Karpas-422 (cell line): ENCODE measurements at regions not wholly inside any gene's neighbourhood (a gene's known extent, or its start where the extent isn't known, plus 50 kb on each side); places are given as distances from the start of the nearest gene placed in this dataset.

ENCODE experiments used
- DNase-seq: peaks from one replicate; pipeline ENCODE4 v3.0.0-alpha.2; 2015
- H2AFZ ChIP-seq: fragments of 200-600 bp; sonication (generic); 2 replicates; pipeline ENCODE4 v1.6.1; 2014; ENCODE audit warnings: antibody characterized with exemption, low read length, mixed read lengths
- H3K27ac ChIP-seq: fragments of 200-600 bp; sonication (generic); 2 replicates; pipeline ENCODE4 v1.5.1; 2014; ENCODE audit warnings: mild to moderate bottlenecking, low read length, moderate library complexity
- H3K27me3 ChIP-seq: fragments of 200-600 bp; sonication (generic); 2 replicates; pipeline ENCODE4 v1.6.1; 2014; ENCODE audit warnings: low read length, mixed read lengths
- H3K36me3 ChIP-seq: fragments of 200-600 bp; sonication (generic); 2 replicates; pipeline ENCODE4 v1.6.1; 2014; ENCODE audit warnings: low read length, mixed read lengths; ENCODE audit not compliant: insufficient read depth
- H3K4me1 ChIP-seq: fragments of 200-600 bp; sonication (generic); 2 replicates; pipeline ENCODE4 v1.6.1; 2014; ENCODE audit warnings: mild to moderate bottlenecking, low read length, mixed read lengths
- H3K4me2 ChIP-seq: fragments of 200-600 bp; sonication (generic); 2 replicates; pipeline ENCODE4 v1.6.1; 2014; ENCODE audit warnings: low read length, low read depth, mild to moderate bottlenecking; ENCODE audit not compliant: poor library complexity, severe bottlenecking
- H3K4me3 ChIP-seq: fragments of 200-600 bp; sonication (generic); 2 replicates; pipeline ENCODE4 v1.5.1; 2014; ENCODE audit warnings: mild to moderate bottlenecking, antibody characterized with exemption, low read length, mixed read lengths
- H3K79me2 ChIP-seq: fragments of 200-600 bp; sonication (generic); 2 replicates; pipeline ENCODE4 v1.6.1; 2014; ENCODE audit warnings: mild to moderate bottlenecking, low read length, mixed read lengths
- H3K9ac ChIP-seq: fragments of 200-600 bp; sonication (generic); 2 replicates; pipeline ENCODE4 v1.6.0; 2014; ENCODE audit warnings: low read length
- H3K9me2 ChIP-seq: fragments of 200-600 bp; sonication (generic), shearing (Covaris generic); replicated peaks from 2 replicates; pipeline ENCODE4 v1.6.0; 2014; ENCODE audit warnings: mild to moderate bottlenecking, low read length, moderate library complexity; ENCODE audit not compliant: insufficient read depth
- H3K9me3 ChIP-seq: fragments of 300-700, 200-600 bp; sonication (generic); 2 replicates; pipeline ENCODE4 v1.6.1; 2014; ENCODE audit warnings: low read length, mixed read lengths
- H4K20me1 ChIP-seq: fragments of 200-600 bp; sonication (generic); 2 replicates; pipeline ENCODE4 v1.6.1; 2014; ENCODE audit warnings: mild to moderate bottlenecking, antibody characterized with exemption, low read length, low read depth; ENCODE audit not compliant: insufficient read depth

- Histone ChIP-seq H3K4me2 (no peak overlapping the region), H3K27me3 (no peaks in the 10 kb centered on the region), H3K79me2 (no peaks in the 10 kb centered on the region), H3K9ac (no peak overlapping the region), H3K4me1 (no peaks in the 10 kb centered on the region), H3K9me2 (no peaks in the 10 kb centered on the region), H3K9me3 (no peaks in the 10 kb centered on the region), H3K27ac (no peak overlapping the region), H2AFZ (no peak overlapping the region), H3K4me3 (no peak overlapping the region), H3K36me3 (no peaks in the 10 kb centered on the region), H4K20me1 (no peaks in the 10 kb centered on the region)
- DNase-seq = no peak
Observed at GRCh38 chr3:14590569-14590968, 50.4 kb upstream of the GRIP2 start.

GRCh38 chr3:14592390-14592789 lies 52.2 kb upstream of the GRIP2 start:
- Histone ChIP-seq H3K36me3 (no peaks in the 10 kb centered on the region), H3K27ac (no peak overlapping the region), H3K79me2 (no peaks in the 10 kb centered on the region), H3K4me2 (no peak overlapping the region), H3K4me3 (no peak overlapping the region), H2AFZ (no peak overlapping the region), H3K9ac (no peak overlapping the region), H3K9me3 (no peaks in the 10 kb centered on the region), H3K4me1 (no peaks in the 10 kb centered on the region), H3K27me3 (no peaks in the 10 kb centered on the region), H3K9me2 (no peaks in the 10 kb centered on the region), H4K20me1 (no peaks in the 10 kb centered on the region)
- DNase-seq = no peak

GRCh38 chr3:14592836-14593235 lies 52.7 kb upstream of the GRIP2 start:
- no peaks in the 10 kb centered on the region for H3K36me3 ChIP-seq
- DNase-seq = no peak
- H2AFZ ChIP-seq = no peak overlapping the region
- no peak overlapping the region for H3K9ac ChIP-seq
- H3K27ac ChIP-seq = no peak overlapping the region
- no peaks in the 10 kb centered on the region; the same call in 1 of the 2 replicates for H4K20me1 ChIP-seq
- no peaks in the 10 kb centered on the region for H3K4me1 ChIP-seq
- H3K9me2 ChIP-seq = no peaks in the 10 kb centered on the region
- H3K9me3 ChIP-seq = no peaks in the 10 kb centered on the region
- no peaks in the 10 kb centered on the region for H3K79me2 ChIP-seq
- H3K4me2 ChIP-seq = no peak overlapping the region
- H3K27me3 ChIP-seq = no peaks in the 10 kb centered on the region
- no peak overlapping the region for H3K4me3 ChIP-seq

GRCh38 chr3:14594234-14594633 lies 54.1 kb upstream of the GRIP2 start:
- H3K79me2 ChIP-seq = no peaks in the 10 kb centered on the region
- no peaks in the 10 kb centered on the region; the same call in 1 of the 2 replicates for H4K20me1 ChIP-seq
- H3K4me2 ChIP-seq = no peak overlapping the region
- no peak for DNase-seq
- H3K27me3 ChIP-seq = no peaks in the 10 kb centered on the region
- H3K4me3 ChIP-seq = no peak overlapping the region
- no peak overlapping the region for H3K9ac ChIP-seq
- no peak overlapping the region for H2AFZ ChIP-seq
- no peaks in the 10 kb centered on the region for H3K36me3 ChIP-seq
- no peak overlapping the region for H3K27ac ChIP-seq
- no peaks in the 10 kb centered on the region for H3K9me3 ChIP-seq
- H3K4me1 ChIP-seq = no peaks in the 10 kb centered on the region
- H3K9me2 ChIP-seq = no peaks in the 10 kb centered on the region

GRCh38 chr3:14595561-14595960 lies 55.4 kb upstream of the GRIP2 start:
- H3K9me2 ChIP-seq = no peaks in the 10 kb centered on the region
- H3K4me2 ChIP-seq = no peak overlapping the region
- H2AFZ ChIP-seq = no peak overlapping the region
- no peaks in the 10 kb centered on the region for H3K4me1 ChIP-seq
- H3K27ac ChIP-seq = no peak overlapping the region
- no peaks in the 10 kb centered on the region for H3K27me3 ChIP-seq
- H3K4me3 ChIP-seq = no peak overlapping the region
- H3K9ac ChIP-seq = no peak overlapping the region
- no peaks in the 10 kb centered on the region for H3K36me3 ChIP-seq
- no peaks in the 10 kb centered on the region for H3K9me3 ChIP-seq
- no peaks in the 10 kb centered on the region; the same call in 1 of the 2 replicates for H4K20me1 ChIP-seq
- no peaks in the 10 kb centered on the region for H3K79me2 ChIP-seq
- DNase-seq = no peak

GRCh38 chr3:14597266-14597665 lies 54.3 kb upstream of the CCDC174 start:
- H3K4me2 ChIP-seq = no peak overlapping the region
- no peaks in the 10 kb centered on the region for H3K36me3 ChIP-seq
- no peak overlapping the region for H3K4me3 ChIP-seq
- no peak overlapping the region for H3K9ac ChIP-seq
- no peaks in the 10 kb centered on the region for H3K27me3 ChIP-seq
- H3K9me2 ChIP-seq = no peaks in the 10 kb centered on the region
- no peaks in the 10 kb centered on the region; the same call in 1 of the 2 replicates for H4K20me1 ChIP-seq
- DNase-seq = no peak
- no peaks in the 10 kb centered on the region for H3K4me1 ChIP-seq
- H3K79me2 ChIP-seq = no peaks in the 10 kb centered on the region
- H2AFZ ChIP-seq = no peak overlapping the region
- H3K9me3 ChIP-seq = no peaks in the 10 kb centered on the region
- H3K27ac ChIP-seq = no peak overlapping the region

- no peak overlapping the region for H2AFZ ChIP-seq
- no peaks in the 10 kb centered on the region for H3K4me1 ChIP-seq
- no peak overlapping the region for H3K4me3 ChIP-seq
- no peaks in the 10 kb centered on the region for H3K36me3 ChIP-seq
- no peaks in the 10 kb centered on the region for H3K27me3 ChIP-seq
- no peaks in the 10 kb centered on the region; the same call in 1 of the 2 replicates for H4K20me1 ChIP-seq
- H3K79me2 ChIP-seq = no peaks in the 10 kb centered on the region
- H3K9me2 ChIP-seq = no peaks in the 10 kb centered on the region
- no peak overlapping the region for H3K9ac ChIP-seq
- H3K27ac ChIP-seq = no peak overlapping the region
- DNase-seq = peak; percentile 81
- H3K4me2 ChIP-seq = no peak overlapping the region
- H3K9me3 ChIP-seq = no peaks in the 10 kb centered on the region
Observed at GRCh38 chr3:14598143-14598569, 53.4 kb upstream of the CCDC174 start.

GRCh38 chr3:14599488-14599887 lies 52.1 kb upstream of the CCDC174 start:
- Histone ChIP-seq H3K9me3 (no peaks in the 10 kb centered on the region), H3K4me3 (no peak overlapping the region), H3K36me3 (no peaks in the 10 kb centered on the region), H4K20me1 (no peaks in the 10 kb centered on the region; the same call in 1 of the 2 replicates), H3K9me2 (no peaks in the 10 kb centered on the region), H3K27me3 (no peaks in the 10 kb centered on the region), H3K27ac (no peak overlapping the region), H3K79me2 (no peaks in the 10 kb centered on the region), H3K9ac (no peak overlapping the region), H3K4me2 (no peak overlapping the region), H2AFZ (no peak overlapping the region), H3K4me1 (no peaks in the 10 kb centered on the region)
- no peak for DNase-seq

- Histone ChIP-seq H3K4me3 (no peak overlapping the region), H3K27ac (no peak overlapping the region), H3K4me2 (no peak overlapping the region), H2AFZ (no peak overlapping the region), H3K79me2 (no peaks in the 10 kb centered on the region), H3K9me3 (no peaks in the 10 kb centered on the region), H3K9ac (no peak overlapping the region), H3K36me3 (no peaks in the 10 kb centered on the region), H3K9me2 (no peaks in the 10 kb centered on the region), H3K4me1 (no peaks in the 10 kb centered on the region), H3K27me3 (no peaks in the 10 kb centered on the region), H4K20me1 (no peaks in the 10 kb centered on the region; the same call in 1 of the 2 replicates)
- no peak for DNase-seq
Observed at GRCh38 chr3:14600075-14600474, 51.5 kb upstream of the CCDC174 start.
